Muscle of arm (tissue), 1 donor: ENCODE measurements at regions not wholly inside any gene's neighbourhood (a gene's known extent, or its start where the extent isn't known, plus 50 kb on each side); places are given as distances from the start of the nearest gene placed in this dataset.
"Not testable (repeated sequence)": the region's sequence is repeated elsewhere in the genome, so short reads cannot be mapped to it uniquely, and the experiment has no call there.

ENCODE experiments used
- DNase-seq: peaks from one replicate; pipeline ENCODE4 v3.0.0-alpha.2; 2013

- no peak for DNase-seq
Observed at GRCh38 chr9:107852891-107853290, 363.3 kb upstream of the KLF4 start.

- no peak for DNase-seq
Observed at GRCh38 chr9:107850653-107851052, 361.1 kb upstream of the KLF4 start.

GRCh38 chr9:107847978-107848964, 358.7 kb upstream of the KLF4 start:
- DNase-seq, result no peak

GRCh38 chr9:107842530-107842929, 353.0 kb upstream of the KLF4 start:
- DNase-seq, result no peak

- no peak for DNase-seq
Observed at GRCh38 chr9:107841076-107841475, 351.5 kb upstream of the KLF4 start.

- DNase-seq, result no peak
Observed at GRCh38 chr9:107839371-107839770, 349.8 kb upstream of the KLF4 start.

- DNase-seq, result no peak
Observed at GRCh38 chr9:107838766-107839165, 349.2 kb upstream of the KLF4 start.

- no peak for DNase-seq
Observed at GRCh38 chr9:107836300-107836699, 346.7 kb upstream of the KLF4 start.

GRCh38 chr9:107833295-107833694, 343.7 kb upstream of the KLF4 start:
- no peak for DNase-seq

GRCh38 chr9:107832871-107833270, 343.3 kb upstream of the KLF4 start:
- DNase-seq, result no peak

- no peak for DNase-seq
Observed at GRCh38 chr9:107830479-107830878, 340.9 kb upstream of the KLF4 start.

GRCh38 chr9:107827884-107828283, 338.3 kb upstream of the KLF4 start:
- DNase-seq, result no peak

GRCh38 chr9:107827304-107827703, 337.7 kb upstream of the KLF4 start:
- DNase-seq, result no peak

- not testable (repeated sequence) for DNase-seq
Observed at GRCh38 chr9:107826688-107826983, 337.1 kb upstream of the KLF4 start.

GRCh38 chr9:107824556-107824955, 335.0 kb upstream of the KLF4 start:
- DNase-seq, result no peak

GRCh38 chr9:107819772-107820565, 330.4 kb upstream of the KLF4 start:
- no peak for DNase-seq

GRCh38 chr9:107818503-107818829, 328.9 kb upstream of the KLF4 start:
- not testable (repeated sequence) for DNase-seq

- DNase-seq, result not testable (repeated sequence)
Observed at GRCh38 chr9:107817595-107818502, 328.3 kb upstream of the KLF4 start.

GRCh38 chr9:107816561-107817021, 327.0 kb upstream of the KLF4 start:
- DNase-seq, result no peak

- no peak for DNase-seq
Observed at GRCh38 chr9:107815782-107816560, 326.4 kb upstream of the KLF4 start.

GRCh38 chr9:107813287-107813686, 323.7 kb upstream of the KLF4 start:
- no peak for DNase-seq
